Adrenal gland (tissue), 9 donors: ENCODE measurements at regions not wholly inside any gene's neighbourhood (a gene's known extent, or its start where the extent isn't known, plus 50 kb on each side); places are given as distances from the start of the nearest gene placed in this dataset.
A peak's percentile ranks its signal among the peaks of the same experiment; 100 is the strongest.

Experiments
- DNase-seq, 7 donors: peaks; one replicate each; pipeline ENCODE4 v3.0.0-alpha.2; 2019 to 2020
- H3K27ac ChIP-seq, 5 donors: fragments of 200-600 bp; sonication (generic) in 4 of 5; 1 replicate in 3 of 5; 2 replicates in 2 of 5; pipeline versions ENCODE4 v1.5.1 to v1.8.0; 2016 to 2020; ENCODE audit warnings: mild to moderate bottlenecking in 1 of 5
- H3K27me3 ChIP-seq: fragments of 200-600 bp; 2 replicates; pipeline ENCODE4 v1.8.0; 2021
- H3K36me3 ChIP-seq, 2 donors: fragments of 200-600 bp; replicated peaks in 1 of 2; 1 replicate in 1 of 2; 2 replicates in 1 of 2; pipeline versions ENCODE4 v1.5.1 to v1.8.0; 2018 to 2022
- H3K4me1 ChIP-seq, 2 donors: fragments of 200-600 bp; replicated peaks in 1 of 2; 1 replicate in 1 of 2; 2 replicates in 1 of 2; pipeline versions ENCODE4 v1.5.1 to v1.8.0; 2018 to 2021
- H3K4me3 ChIP-seq, 4 donors: fragments of 200-600 bp; sonication (generic) in 3 of 4; one replicate each; pipeline ENCODE4 v1.5.1; 2016 to 2018
- H3K9me3 ChIP-seq, 3 donors: fragments of 200-600 bp; sonication (generic) in 1 of 3; replicated peaks in 1 of 3; 1 replicate in 2 of 3; 2 replicates in 1 of 3; pipeline versions ENCODE4 v1.5.1 to v1.8.0; 2016 to 2021
- POLR2A ChIP-seq, 2 donors: fragments of 450-650 bp; IDR thresholded peaks; one replicate each; pipeline ENCODE4 v1.6.1; 2017; ENCODE audit warnings: antibody characterized with exemption in 2 of 2, mild to moderate bottlenecking in 2 of 2, moderate library complexity in 1 of 2
- WGBS, 4 donors: extraction: QIAGEN DNeasy Blood & Tissue Kit in 2 of 4; methylation state at CpG; one replicate each; pipeline versions ENCODE4 v1.1.5 to v1.1.7; 2013 to 2017; 5-methylcytosine and 5-hydroxymethylcytosine counted together
- intact Hi-C, 2 donors: fragments of 100-400 bp; cut with DNase I; formaldehyde crosslinking; loops; one replicate each; pipeline versions ENCODE4 v1.14.1 to v1.15.0; 2022 to 2023
- TF ChIP-seq, protein P1 (sequence below), 6 experiments: fragments of 450-650 bp in 4 of 6; fragments of 200-600 bp in 2 of 6; sonication (generic) in 1 of 6; IDR thresholded peaks; 1 replicate in 5 of 6; 2 replicates in 1 of 6; pipeline versions ENCODE4 v1.5.1 to v1.8.0; 2016 to 2021; ENCODE audit warnings: antibody characterized with exemption in 6 of 6, mild to moderate bottlenecking in 2 of 6, moderate library complexity in 1 of 6
- donor health status: healthy with polysubstance abuse.
- donor health status: Bipolar disorder and iron deficiency.
- donor health status: DM: yes; HTN: yes; CAD: no.
- donor health status: DM: no; HTN: no; CAD: no.
- donor health status: DM: no; HTN: no; CAD: no.

DNA sequence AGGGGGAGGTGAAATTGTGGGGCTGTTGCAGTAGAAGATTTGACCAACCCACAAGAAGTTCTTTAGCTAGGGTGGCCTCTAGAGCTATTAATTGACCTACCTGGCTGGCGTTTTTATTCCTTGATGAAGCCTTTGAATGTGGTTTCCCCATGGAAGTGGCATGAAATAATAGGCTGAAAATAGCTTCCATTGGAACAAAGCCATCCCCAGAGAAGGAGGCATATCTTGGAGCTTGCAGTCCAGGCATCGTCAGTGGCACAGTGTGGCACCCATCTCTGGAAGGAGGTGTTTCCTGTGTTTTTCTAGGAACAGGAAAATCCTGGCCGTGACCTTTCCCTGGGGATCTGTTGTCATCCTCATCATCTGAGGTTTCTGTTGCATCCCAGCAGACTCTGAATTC lies 96.3 kb upstream of the WDR1 start:
- no peak for DNase-seq
- Histone ChIP-seq H3K4me1 (no peaks in the 10 kb centered on the region), H3K36me3 (no peaks in the 10 kb centered on the region), H3K4me3 (no peak overlapping the region), H3K9me3 (no peaks in the 10 kb centered on the region), H3K27ac (no peak overlapping the region), H3K27me3 (no peaks in the 10 kb centered on the region)
- TF ChIP-seq, protein P1, sequence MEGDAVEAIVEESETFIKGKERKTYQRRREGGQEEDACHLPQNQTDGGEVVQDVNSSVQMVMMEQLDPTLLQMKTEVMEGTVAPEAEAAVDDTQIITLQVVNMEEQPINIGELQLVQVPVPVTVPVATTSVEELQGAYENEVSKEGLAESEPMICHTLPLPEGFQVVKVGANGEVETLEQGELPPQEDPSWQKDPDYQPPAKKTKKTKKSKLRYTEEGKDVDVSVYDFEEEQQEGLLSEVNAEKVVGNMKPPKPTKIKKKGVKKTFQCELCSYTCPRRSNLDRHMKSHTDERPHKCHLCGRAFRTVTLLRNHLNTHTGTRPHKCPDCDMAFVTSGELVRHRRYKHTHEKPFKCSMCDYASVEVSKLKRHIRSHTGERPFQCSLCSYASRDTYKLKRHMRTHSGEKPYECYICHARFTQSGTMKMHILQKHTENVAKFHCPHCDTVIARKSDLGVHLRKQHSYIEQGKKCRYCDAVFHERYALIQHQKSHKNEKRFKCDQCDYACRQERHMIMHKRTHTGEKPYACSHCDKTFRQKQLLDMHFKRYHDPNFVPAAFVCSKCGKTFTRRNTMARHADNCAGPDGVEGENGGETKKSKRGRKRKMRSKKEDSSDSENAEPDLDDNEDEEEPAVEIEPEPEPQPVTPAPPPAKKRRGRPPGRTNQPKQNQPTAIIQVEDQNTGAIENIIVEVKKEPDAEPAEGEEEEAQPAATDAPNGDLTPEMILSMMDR (IDR thresholded peaks at IDR 0.05), result no peak
- TF ChIP-seq POLR2A (IDR thresholded peaks at IDR 0.05), result no peak
- WGBS, 4 donors, result 30 to 58% (median 41%) methylated on average over 1 to 3 of the region's 3 CpGs
- intact Hi-C loops, result no loop called here

DNA sequence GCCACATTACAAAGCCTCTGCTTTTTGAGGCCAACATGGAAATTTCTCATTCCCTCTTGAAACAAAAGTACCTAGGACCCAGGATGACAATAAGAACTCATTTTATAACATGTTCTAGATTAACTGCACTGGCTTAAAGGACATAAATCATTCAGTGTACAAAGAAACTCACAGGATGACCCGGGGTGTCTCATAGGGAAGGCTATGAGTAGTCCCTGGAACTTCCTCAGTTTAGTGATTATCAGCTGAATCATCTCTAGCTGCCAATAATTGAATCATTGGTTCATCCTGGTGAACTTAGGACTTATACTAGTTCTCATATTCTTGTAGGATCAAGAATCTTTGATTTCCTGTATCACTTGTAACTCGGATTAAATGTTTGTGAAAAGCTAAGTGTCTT lies 95.8 kb upstream of the WDR1 start:
- Histone ChIP-seq H3K4me1 (no peaks in the 10 kb centered on the region), H3K36me3 (no peaks in the 10 kb centered on the region), H3K4me3 (no peak overlapping the region), H3K27ac (no peak overlapping the region), H3K27me3 (no peaks in the 10 kb centered on the region), H3K9me3 (no peaks in the 10 kb centered on the region)
- WGBS, 4 donors, result 62 to 73% (median 67%) methylated on average over 2 of the region's 2 CpGs
- intact Hi-C loops, result no loop called here
- DNase-seq, result no peak
- no peak for TF ChIP-seq POLR2A (IDR thresholded peaks at IDR 0.05)
- TF ChIP-seq, protein P1 (IDR thresholded peaks at IDR 0.05), result no peak

DNA sequence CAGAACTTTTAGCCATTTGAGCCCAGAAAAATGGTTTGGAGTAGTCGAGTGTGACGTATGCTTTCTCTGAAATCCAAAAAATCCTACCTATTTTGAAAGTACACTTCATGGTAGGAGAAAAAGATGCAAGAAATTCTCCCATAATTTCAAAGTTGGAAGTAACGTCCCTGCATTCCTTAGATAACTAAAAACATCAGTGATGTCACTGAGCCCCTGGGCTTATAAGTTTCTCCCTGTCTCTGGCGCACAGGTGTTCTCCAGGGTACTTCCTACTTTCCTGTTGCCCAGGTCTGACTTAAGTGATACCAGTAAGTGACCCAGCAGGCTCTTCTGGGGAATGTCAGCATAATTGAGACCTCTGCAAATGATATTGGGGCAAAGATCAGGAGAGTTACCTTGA lies 90.5 kb upstream of the WDR1 start:
- WGBS, 4 donors, result 59 to 82% (median 76%) methylated on average over 4 of the region's 4 CpGs
- Histone ChIP-seq H3K9me3 (no peaks in the 10 kb centered on the region), H3K27me3 (no peaks in the 10 kb centered on the region), H3K4me3 (no peak overlapping the region), H3K4me1 (no peaks in the 10 kb centered on the region), H3K27ac (no peak overlapping the region), H3K36me3 (no peaks in the 10 kb centered on the region)
- TF ChIP-seq, protein P1 (IDR thresholded peaks at IDR 0.05), result no peak
- no peak for TF ChIP-seq POLR2A (IDR thresholded peaks at IDR 0.05)
- intact Hi-C loops, result no loop called here
- DNase-seq, result no peak

- TF ChIP-seq, protein P1 (IDR thresholded peaks at IDR 0.05), result no peak
- no peak for TF ChIP-seq POLR2A (IDR thresholded peaks at IDR 0.05)
- intact Hi-C loops, result no loop called here
- DNase-seq, result peak in 1 of 7 donors; percentile 28
Measured at GRCh38 chr4:10205223-10205622, 88.6 kb upstream of the WDR1 start.

More at GRCh38 chr4:10205223-10205622, 88.6 kb upstream of the WDR1 start:
- Histone ChIP-seq H3K9me3 (no peaks in the 10 kb centered on the region), H3K36me3 (no peaks in the 10 kb centered on the region), H3K4me3 (no peak overlapping the region), H3K4me1 (no peaks in the 10 kb centered on the region), H3K27me3 (no peaks in the 10 kb centered on the region), H3K27ac (no peak overlapping the region)
- WGBS, 4 donors, result 22 to 50% (median 34%) methylated on average over 1 of the region's 1 CpG
